ENCODE measurements at regions not wholly inside any gene's neighbourhood (a gene's known extent, or its start where the extent isn't known, plus 50 kb on each side); places are given as distances from the start of the nearest gene placed in this dataset.

DNA sequence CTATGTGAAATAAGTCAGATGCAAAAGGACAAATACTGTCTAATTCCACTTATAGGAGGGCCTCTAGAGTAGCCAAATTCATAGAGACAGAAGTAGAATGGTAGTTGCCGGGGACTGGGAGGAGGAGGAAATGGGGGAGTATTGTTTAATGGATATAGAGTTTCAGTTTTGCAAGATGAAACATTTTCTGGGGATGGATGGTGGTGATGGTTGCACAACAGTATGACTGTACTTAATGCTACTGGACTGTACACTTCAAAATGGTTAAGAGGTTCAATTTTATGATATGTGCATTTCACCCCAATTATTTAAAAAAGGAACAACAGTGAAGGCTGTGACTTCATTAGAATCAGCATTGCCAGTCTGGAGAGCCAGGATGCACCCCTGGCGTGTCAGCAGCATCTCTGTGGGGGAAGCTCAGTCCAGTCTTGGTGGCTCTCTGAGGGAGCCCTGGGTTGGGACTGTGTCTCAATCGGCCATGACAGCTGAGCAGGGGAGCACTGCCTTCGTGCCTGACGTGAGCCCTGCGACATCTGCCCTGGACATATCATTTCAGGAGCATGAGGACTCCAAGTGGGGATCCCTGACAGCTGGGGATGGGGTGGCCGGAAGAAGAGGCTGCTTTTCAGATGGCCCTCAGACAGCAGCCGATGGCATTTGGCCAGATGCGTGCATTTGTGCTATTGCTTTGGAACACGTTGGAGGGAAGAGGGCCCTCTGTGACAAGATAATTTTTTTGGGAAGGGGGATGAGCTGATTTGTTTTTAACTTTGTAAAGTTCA lies 130.8 kb upstream of the STC2 start:
- Mint-ChIP-seq H3K9me3 (no peaks in the 10 kb centered on the region), H3K4me1 (peaks cover 8% of the 10 kb centered on the region), H3K36me3 (no peaks in the 10 kb centered on the region)

GRCh38 chr5:173457482-173457881 lies 129.3 kb upstream of the STC2 start:
- H3K9ac ChIP-seq: no peak overlapping the region
- no peak overlapping the region for H2AFZ ChIP-seq (replicated peaks)
- no peak for DNase-seq (ENCODE audit: low spot score)
- H3K4me2 ChIP-seq: no peak overlapping the region
- no peaks in the 10 kb centered on the region for H3K9me3 ChIP-seq (ENCODE audit: low read depth)
- Mint-ChIP-seq H3K27me3 (ENCODE audit: insufficient read depth, low read depth) (peaks cover 2% of the 10 kb centered on the region), H3K36me3 (no peaks in the 10 kb centered on the region), H3K9me3 (no peaks in the 10 kb centered on the region), H3K4me1 (peaks cover 12% of the 10 kb centered on the region), H3K27ac (no peak overlapping the region), H3K4me3 (no peak overlapping the region)
- no peaks in the 10 kb centered on the region for H3K36me3 ChIP-seq
- TF ChIP-seq EZH2 (IDR thresholded peaks at IDR 0.05) (no peak), EZH2phosphoT487 (IDR thresholded peaks at IDR 0.05) (no peak)
- TF ChIP-seq, protein P1, sequence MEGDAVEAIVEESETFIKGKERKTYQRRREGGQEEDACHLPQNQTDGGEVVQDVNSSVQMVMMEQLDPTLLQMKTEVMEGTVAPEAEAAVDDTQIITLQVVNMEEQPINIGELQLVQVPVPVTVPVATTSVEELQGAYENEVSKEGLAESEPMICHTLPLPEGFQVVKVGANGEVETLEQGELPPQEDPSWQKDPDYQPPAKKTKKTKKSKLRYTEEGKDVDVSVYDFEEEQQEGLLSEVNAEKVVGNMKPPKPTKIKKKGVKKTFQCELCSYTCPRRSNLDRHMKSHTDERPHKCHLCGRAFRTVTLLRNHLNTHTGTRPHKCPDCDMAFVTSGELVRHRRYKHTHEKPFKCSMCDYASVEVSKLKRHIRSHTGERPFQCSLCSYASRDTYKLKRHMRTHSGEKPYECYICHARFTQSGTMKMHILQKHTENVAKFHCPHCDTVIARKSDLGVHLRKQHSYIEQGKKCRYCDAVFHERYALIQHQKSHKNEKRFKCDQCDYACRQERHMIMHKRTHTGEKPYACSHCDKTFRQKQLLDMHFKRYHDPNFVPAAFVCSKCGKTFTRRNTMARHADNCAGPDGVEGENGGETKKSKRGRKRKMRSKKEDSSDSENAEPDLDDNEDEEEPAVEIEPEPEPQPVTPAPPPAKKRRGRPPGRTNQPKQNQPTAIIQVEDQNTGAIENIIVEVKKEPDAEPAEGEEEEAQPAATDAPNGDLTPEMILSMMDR (IDR thresholded peaks at IDR 0.05): no peak
- H3K4me1 ChIP-seq: no peaks in the 10 kb centered on the region
- no peaks in the 10 kb centered on the region for H3F3A ChIP-seq (ENCODE audit: low read depth)
- no peaks in the 10 kb centered on the region for H3K79me2 ChIP-seq (ENCODE audit: low read depth)
- no peak overlapping the region for H3K27ac ChIP-seq
- H3K27me3 ChIP-seq: no peaks in the 10 kb centered on the region
- H4K20me1 ChIP-seq (ENCODE audit: low read depth): no peaks in the 10 kb centered on the region
- H3K4me3 ChIP-seq: no peak overlapping the region

More for the DNA sequence above, 130.8 kb upstream of the STC2 start:
- no peak overlapping the region for H3K4me3 Mint-ChIP-seq
- no peak for DNase-seq (ENCODE audit: low spot score)
- Histone ChIP-seq H3K4me3 (no peak overlapping the region), H3F3A (ENCODE audit: low read depth) (no peaks in the 10 kb centered on the region), H3K27me3 (no peaks in the 10 kb centered on the region), H3K9ac (no peak overlapping the region), H4K20me1 (ENCODE audit: low read depth) (no peaks in the 10 kb centered on the region), H3K4me2 (no peak overlapping the region), H2AFZ (replicated peaks) (no peak overlapping the region), H3K9me3 (ENCODE audit: low read depth) (no peaks in the 10 kb centered on the region), H3K36me3 (no peaks in the 10 kb centered on the region), H3K4me1 (no peaks in the 10 kb centered on the region), H3K27ac (no peak overlapping the region), H3K79me2 (ENCODE audit: low read depth) (no peaks in the 10 kb centered on the region)
- H3K27ac Mint-ChIP-seq: no peak overlapping the region
- peaks cover 4% of the 10 kb centered on the region for H3K27me3 Mint-ChIP-seq (ENCODE audit: insufficient read depth, low read depth)
- no peak for TF ChIP-seq EZH2 (IDR thresholded peaks at IDR 0.05)
- TF ChIP-seq EZH2phosphoT487 (IDR thresholded peaks at IDR 0.05): no peak
- TF ChIP-seq, protein P1 (IDR thresholded peaks at IDR 0.05): no peak

DNA sequence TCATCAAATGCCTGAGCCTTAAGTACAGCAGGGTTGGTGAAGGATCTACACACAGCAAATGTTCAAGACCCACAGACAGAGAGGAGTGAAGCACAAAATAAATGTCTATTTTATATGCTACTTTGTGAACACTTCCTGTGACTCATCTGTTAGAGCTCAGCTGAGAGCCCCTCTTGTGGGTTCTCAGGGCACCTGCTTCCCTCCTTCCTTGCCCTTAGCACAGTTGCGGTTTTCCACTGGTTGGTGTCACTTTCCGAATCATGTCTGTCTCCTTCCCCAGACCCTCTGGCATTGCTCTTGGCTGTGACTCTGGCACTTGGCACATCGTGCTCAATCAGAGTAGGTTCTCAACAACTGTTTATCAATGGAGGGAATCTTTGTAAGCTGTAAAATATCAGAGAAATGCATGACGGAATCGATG lies 128.5 kb upstream of the STC2 start:
- no peaks in the 10 kb centered on the region for H3K4me1 ChIP-seq
- TF ChIP-seq, protein P1 (IDR thresholded peaks at IDR 0.05): no peak
- TF ChIP-seq EZH2phosphoT487 (IDR thresholded peaks at IDR 0.05): no peak
- no peak for TF ChIP-seq EZH2 (IDR thresholded peaks at IDR 0.05)
- no peaks in the 10 kb centered on the region for H3K9me3 ChIP-seq (ENCODE audit: low read depth)
- no peaks in the 10 kb centered on the region for H3K9me3 Mint-ChIP-seq
- H2AFZ ChIP-seq (replicated peaks): no peak overlapping the region
- H3K4me1 Mint-ChIP-seq: peaks cover 12% of the 10 kb centered on the region
- peaks cover 2% of the 10 kb centered on the region for H3K27me3 Mint-ChIP-seq (ENCODE audit: insufficient read depth, low read depth)
- H3K4me3 Mint-ChIP-seq: no peak overlapping the region
- H3K27me3 ChIP-seq: no peaks in the 10 kb centered on the region
- H3K27ac Mint-ChIP-seq: no peak overlapping the region
- DNase-seq (ENCODE audit: low spot score): no peak
- no peaks in the 10 kb centered on the region for H4K20me1 ChIP-seq (ENCODE audit: low read depth)
- H3K36me3 ChIP-seq: no peaks in the 10 kb centered on the region
- H3K4me3 ChIP-seq: no peak overlapping the region
- H3K9ac ChIP-seq: no peak overlapping the region
- H3F3A ChIP-seq (ENCODE audit: low read depth): no peaks in the 10 kb centered on the region
- no peaks in the 10 kb centered on the region for H3K36me3 Mint-ChIP-seq
- H3K4me2 ChIP-seq: no peak overlapping the region
- no peak overlapping the region for H3K27ac ChIP-seq
- no peaks in the 10 kb centered on the region for H3K79me2 ChIP-seq (ENCODE audit: low read depth)

Measured in neural progenitor cell (in vitro differentiated cells).